Colonic mucosa (tissue), 4 donors: ENCODE measurements at regions not wholly inside any gene's neighbourhood (a gene's known extent, or its start where the extent isn't known, plus 50 kb on each side); places are given as distances from the start of the nearest gene placed in this dataset.
"Not testable (repeated sequence)": the region's sequence is repeated elsewhere in the genome, so short reads cannot be mapped to it uniquely, and the experiment has no call there.

Source experiments
- DNase-seq: peaks from one replicate; pipeline ENCODE4 v3.0.0-alpha.2; 2020
- H3K27ac ChIP-seq: fragments of 200-600 bp; one replicate; pipeline ENCODE4 v1.8.0; 2021
- H3K27me3 ChIP-seq: fragments of 200-600 bp; one replicate; pipeline ENCODE4 v1.8.0; 2021
- H3K36me3 ChIP-seq: fragments of 200-600 bp; one replicate; pipeline ENCODE4 v1.8.0; 2021
- H3K4me1 ChIP-seq: fragments of 200-600 bp; one replicate; pipeline ENCODE4 v1.8.0; 2021; ENCODE audit warnings: mild to moderate bottlenecking
- H3K4me3 ChIP-seq: fragments of 200-600 bp; one replicate; pipeline ENCODE4 v1.8.0; 2021
- H3K9ac ChIP-seq, 2 donors: one replicate each; pipeline ENCODE4 v1.7.0; 2013; ENCODE audit warnings: control low read depth in 2 of 2, low read depth in 2 of 2, low read length in 2 of 2
- H3K9me3 ChIP-seq: fragments of 200-600 bp; one replicate; pipeline ENCODE4 v1.8.0; 2021
- CTCF ChIP-seq: fragments of 200-600 bp; IDR thresholded peaks from one replicate; pipeline ENCODE4 v1.8.0; 2022; ENCODE audit warnings: antibody characterized with exemption, mild to moderate bottlenecking
- intact Hi-C: fragments of 100-400 bp; cut with DNase I; formaldehyde crosslinking; loops from one replicate; pipeline ENCODE4 v1.14.1; 2022
- donor health status: healthy.
- donor health status: DM: no; HTN: no; CAD: no.
- donor health status: DM: no; HTN: no; CAD: no.

GRCh38 chr20:40274912-40275533 is 414.0 kb downstream of the MAFB start:
- DNase-seq: no peak
- Histone ChIP-seq H3K36me3 (no peaks in the 10 kb centered on the region), H3K27me3 (no peaks in the 10 kb centered on the region), H3K4me3 (no peak overlapping the region), H3K27ac (no peak overlapping the region), H3K4me1 (no peaks in the 10 kb centered on the region), H3K9ac (no peak overlapping the region), H3K9me3 (no peaks in the 10 kb centered on the region)
- no peak for TF ChIP-seq CTCF
- intact Hi-C loops: no loop called here

- not testable (repeated sequence) for H3K27me3 ChIP-seq, H3K27ac ChIP-seq, H3K4me3 ChIP-seq, H3K4me1 ChIP-seq, DNase-seq, H3K36me3 ChIP-seq, H3K9ac ChIP-seq, H3K9me3 ChIP-seq
- intact Hi-C loops: loop anchor here (5.0 kb wide), 2 partner anchors 203 to 423 kb away; no protein-coding TSS in a partner anchor
Observed at GRCh38 chr20:40269274-40269673, 419.8 kb downstream of the MAFB start.

GRCh38 chr20:40268321-40269075 is 420.5 kb downstream of the MAFB start:
- Histone ChIP-seq H3K9ac (no peak overlapping the region), H3K27me3 (no peaks in the 10 kb centered on the region), H3K4me3 (no peak overlapping the region), H3K9me3 (no peaks in the 10 kb centered on the region), H3K27ac (no peak overlapping the region), H3K36me3 (no peaks in the 10 kb centered on the region), H3K4me1 (no peaks in the 10 kb centered on the region)
- intact Hi-C loops: loop anchor here (5.0 kb wide), 2 partner anchors 204 to 424 kb away; no protein-coding TSS in a partner anchor
- TF ChIP-seq CTCF: no peak
- DNase-seq: no peak

- no peak overlapping the region for H3K9ac ChIP-seq
- no peaks in the 10 kb centered on the region for H3K4me1 ChIP-seq
- H3K27me3 ChIP-seq: no peaks in the 10 kb centered on the region
- H3K27ac ChIP-seq: no peak overlapping the region
- no peaks in the 10 kb centered on the region for H3K36me3 ChIP-seq
- TF ChIP-seq CTCF: peak; percentile 39
- no peaks in the 10 kb centered on the region for H3K9me3 ChIP-seq
- intact Hi-C loops: loop anchor here (5.0 kb wide), 2 partner anchors 206 to 426 kb away; no protein-coding TSS in a partner anchor
- H3K4me3 ChIP-seq: no peak overlapping the region
- peak; percentile 41 for DNase-seq
Observed at GRCh38 chr20:40265825-40266533, 423.1 kb downstream of the MAFB start.

GRCh38 chr20:40262219-40262618 is 426.8 kb downstream of the MAFB start:
- Histone ChIP-seq H3K9ac (no peak overlapping the region), H3K27ac (no peak overlapping the region), H3K9me3 (no peaks in the 10 kb centered on the region), H3K27me3 (no peaks in the 10 kb centered on the region), H3K36me3 (no peaks in the 10 kb centered on the region), H3K4me1 (no peaks in the 10 kb centered on the region), H3K4me3 (no peak overlapping the region)
- DNase-seq: no peak
- no peak for TF ChIP-seq CTCF
- intact Hi-C loops: no loop called here
